Tibial nerve (tissue), 4 donors: ENCODE measurements at regions not wholly inside any gene's neighbourhood (a gene's known extent, or its start where the extent isn't known, plus 50 kb on each side); places are given as distances from the start of the nearest gene placed in this dataset.

Source experiments
- EP300 ChIP-seq, 2 donors: sonication (generic); formaldehyde crosslinking; IDR thresholded peaks; one replicate each; pipeline ENCODE4 v1.6.1; 2017; ENCODE audit warnings: antibody characterized with exemption in 2 of 2, mild to moderate bottlenecking in 1 of 2
- POLR2A ChIP-seq, 2 donors: fragments of 450-650 bp; IDR thresholded peaks; one replicate each; pipeline ENCODE4 v1.6.1; 2017; ENCODE audit warnings: antibody characterized with exemption in 2 of 2, mild to moderate bottlenecking in 2 of 2, moderate library complexity in 2 of 2
- TF ChIP-seq, protein P1 (sequence below), 5 experiments: fragments of 200-600 bp in 3 of 5; fragments of 450-650 bp in 2 of 5; sonication (generic) in 3 of 5; IDR thresholded peaks; one replicate each; pipeline ENCODE4 v1.5.1; 2016 to 2019; ENCODE audit warnings: antibody characterized with exemption in 5 of 5, mild to moderate bottlenecking in 3 of 5, moderate library complexity in 2 of 5

DNA sequence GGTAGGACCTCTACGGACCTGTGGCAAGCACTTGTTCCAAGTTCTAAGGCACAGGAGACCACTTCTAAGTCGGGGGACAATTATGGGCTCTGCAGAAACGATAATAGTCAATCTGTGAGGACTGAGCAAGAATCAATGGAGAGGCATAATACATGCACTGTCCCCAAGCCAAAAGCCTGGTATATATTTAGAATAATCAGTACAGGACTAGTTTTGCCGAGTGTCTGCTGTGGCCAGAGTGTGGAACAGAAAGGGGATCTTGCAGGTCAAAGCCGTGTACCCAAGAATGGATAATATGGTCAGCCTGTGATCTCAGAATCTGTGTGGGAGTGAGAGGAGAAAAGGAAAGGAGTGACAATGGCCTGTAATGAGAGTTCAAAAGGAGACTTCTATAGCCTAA, 80.2 kb upstream of the GNAO1 start:
- TF ChIP-seq, protein P1, sequence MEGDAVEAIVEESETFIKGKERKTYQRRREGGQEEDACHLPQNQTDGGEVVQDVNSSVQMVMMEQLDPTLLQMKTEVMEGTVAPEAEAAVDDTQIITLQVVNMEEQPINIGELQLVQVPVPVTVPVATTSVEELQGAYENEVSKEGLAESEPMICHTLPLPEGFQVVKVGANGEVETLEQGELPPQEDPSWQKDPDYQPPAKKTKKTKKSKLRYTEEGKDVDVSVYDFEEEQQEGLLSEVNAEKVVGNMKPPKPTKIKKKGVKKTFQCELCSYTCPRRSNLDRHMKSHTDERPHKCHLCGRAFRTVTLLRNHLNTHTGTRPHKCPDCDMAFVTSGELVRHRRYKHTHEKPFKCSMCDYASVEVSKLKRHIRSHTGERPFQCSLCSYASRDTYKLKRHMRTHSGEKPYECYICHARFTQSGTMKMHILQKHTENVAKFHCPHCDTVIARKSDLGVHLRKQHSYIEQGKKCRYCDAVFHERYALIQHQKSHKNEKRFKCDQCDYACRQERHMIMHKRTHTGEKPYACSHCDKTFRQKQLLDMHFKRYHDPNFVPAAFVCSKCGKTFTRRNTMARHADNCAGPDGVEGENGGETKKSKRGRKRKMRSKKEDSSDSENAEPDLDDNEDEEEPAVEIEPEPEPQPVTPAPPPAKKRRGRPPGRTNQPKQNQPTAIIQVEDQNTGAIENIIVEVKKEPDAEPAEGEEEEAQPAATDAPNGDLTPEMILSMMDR (IDR thresholded peaks at IDR 0.05) = no peak
- TF ChIP-seq EP300 (IDR thresholded peaks at IDR 0.05) = no peak
- TF ChIP-seq POLR2A (IDR thresholded peaks at IDR 0.05) = no peak
